Mesodermal cell (in vitro differentiated cells): ENCODE measurements at regions not wholly inside any gene's neighbourhood (a gene's known extent, or its start where the extent isn't known, plus 50 kb on each side); places are given as distances from the start of the nearest gene placed in this dataset.

Experiments used
- H3K27ac ChIP-seq: 2 replicates; pipeline ENCODE4 v1.7.0; 2013; ENCODE audit warnings: mild to moderate bottlenecking, low read depth, low read length, moderate library complexity; ENCODE audit not compliant: severe bottlenecking
- H3K36me3 ChIP-seq: 2 replicates; pipeline ENCODE4 v1.7.1; 2013; ENCODE audit warnings: mild to moderate bottlenecking, low read length, moderate library complexity; ENCODE audit not compliant: control insufficient read depth, insufficient read depth
- H3K4me1 ChIP-seq: one replicate; pipeline ENCODE4 v1.7.1; 2013; ENCODE audit warnings: mild to moderate bottlenecking, low read length; ENCODE audit not compliant: insufficient read depth, control insufficient read depth, poor library complexity, severe bottlenecking
- H3K4me3 ChIP-seq: 2 replicates; pipeline ENCODE4 v1.7.0; 2013; ENCODE audit warnings: low read length, control low read depth, mild to moderate bottlenecking; ENCODE audit not compliant: insufficient read depth, poor library complexity, severe bottlenecking; ENCODE audit errors: extremely low read depth
- H3K9me3 ChIP-seq: 2 replicates; pipeline ENCODE4 v1.7.1; 2013; ENCODE audit warnings: mild to moderate bottlenecking, low read length, moderate library complexity; ENCODE audit not compliant: control insufficient read depth
- WGBS, 2 experiments: methylation state at CpG; one replicate each; pipeline ENCODE4 v1.1.5; 2013; ENCODE audit warnings: missing lambda C conversion rate in 2 of 2; ENCODE audit not compliant: insufficient coverage in 2 of 2; 5-methylcytosine and 5-hydroxymethylcytosine counted together

DNA sequence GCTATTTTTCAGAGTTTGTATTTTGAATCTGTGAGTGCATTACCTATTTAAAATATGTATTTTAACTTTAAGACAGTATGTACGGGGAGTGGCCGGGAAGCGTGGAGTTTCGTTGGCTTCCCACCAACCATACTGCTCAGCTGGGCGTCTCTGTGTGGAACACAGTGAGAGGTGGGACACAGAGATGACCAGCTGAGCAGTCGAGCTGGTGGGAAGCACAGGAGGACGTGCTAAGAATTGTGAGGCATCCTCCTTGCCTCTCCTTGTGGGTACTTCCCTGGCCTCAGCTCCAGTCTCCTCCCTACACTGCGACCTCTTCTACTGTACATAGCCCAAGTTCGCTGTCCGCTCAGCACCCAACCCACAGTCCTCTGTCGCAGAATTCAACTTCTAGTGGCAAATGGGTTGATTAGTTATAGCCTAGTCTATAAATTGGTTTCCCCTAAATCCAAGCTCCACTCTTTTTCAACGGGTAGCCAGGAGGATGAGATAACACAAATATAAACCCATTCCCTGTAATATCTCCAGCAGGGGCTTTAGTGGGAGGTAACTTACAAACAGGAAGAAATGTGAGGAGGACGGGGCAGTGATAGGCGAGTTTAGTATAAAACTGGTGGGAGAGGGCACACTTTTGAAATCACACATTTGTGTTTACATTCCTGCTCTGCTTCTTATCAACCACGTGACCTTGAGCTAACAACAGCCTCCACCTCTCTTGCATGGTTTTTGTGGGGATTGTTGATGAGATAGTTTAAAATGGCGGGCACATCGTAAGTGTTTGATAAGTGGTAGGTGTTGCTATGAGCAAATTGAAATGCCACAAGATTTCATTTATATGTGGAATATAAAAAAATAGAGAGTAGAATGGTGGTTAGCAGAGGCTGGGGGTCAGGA is 211.9 kb upstream of the HS3ST3A1 start:
- H3K27ac ChIP-seq = no peak overlapping the region
- no peaks in the 10 kb centered on the region for H3K4me1 ChIP-seq
- 84 to 95% methylated on average over 5 to 6 of the region's 17 CpGs for whole genome bisulfite sequencing, 2 experiments
- H3K36me3 ChIP-seq = no peaks in the 10 kb centered on the region
- no peak overlapping the region for H3K4me3 ChIP-seq
- peaks cover 4% of the 10 kb centered on the region for H3K9me3 ChIP-seq

DNA sequence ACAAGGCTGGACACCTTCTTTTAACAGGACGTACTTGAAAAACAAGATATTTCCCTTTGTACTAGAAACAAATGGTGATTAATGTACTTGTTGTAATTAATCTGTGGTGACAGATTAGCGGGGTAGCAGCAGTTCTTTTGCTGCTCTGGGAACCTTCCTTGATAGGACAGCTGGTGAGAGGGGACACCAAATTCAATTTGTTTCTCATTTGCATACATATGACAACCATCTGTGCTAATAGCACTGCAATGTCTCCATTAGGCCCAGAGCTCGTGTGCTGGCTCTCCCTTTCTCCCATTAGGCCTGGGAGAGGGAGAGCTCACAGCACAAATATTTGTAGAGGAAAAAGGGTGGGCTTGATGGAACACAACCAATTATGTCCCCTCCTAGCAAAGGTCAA is 221.0 kb upstream of the HS3ST3A1 start:
- H3K9me3 ChIP-seq = no peaks in the 10 kb centered on the region
- H3K4me1 ChIP-seq = no peaks in the 10 kb centered on the region
- 100% methylated on average over 1 of the region's 3 CpGs; no CpG with 5 or more reads in 1 of the 2 experiments for WGBS, 2 experiments
- H3K4me3 ChIP-seq = no peak overlapping the region
- no peaks in the 10 kb centered on the region for H3K36me3 ChIP-seq
- no peak overlapping the region for H3K27ac ChIP-seq

DNA sequence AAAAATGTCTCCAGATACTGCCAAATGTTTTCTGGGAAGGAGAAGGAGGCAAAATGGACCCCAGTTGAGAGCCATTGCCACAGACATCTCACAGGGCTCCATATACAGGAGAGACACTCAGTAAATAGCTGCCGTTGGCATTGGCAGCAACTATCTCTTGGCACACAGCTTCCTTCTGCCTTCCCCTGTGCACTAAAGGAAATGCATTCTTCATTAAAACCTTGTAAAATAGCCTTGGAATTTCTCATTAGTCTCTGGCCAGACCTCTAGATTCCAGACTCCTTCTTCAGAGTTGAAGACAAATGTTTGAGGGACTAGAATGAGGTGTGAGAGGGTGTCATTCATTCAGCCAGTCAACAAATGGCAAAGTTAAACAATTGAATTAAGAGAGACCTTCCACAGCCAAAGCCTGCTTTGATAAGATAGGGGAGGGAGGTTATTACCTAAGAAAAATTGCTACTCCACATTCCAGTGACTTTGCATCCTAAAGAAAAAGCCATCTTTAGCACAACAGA is 223.9 kb upstream of the HS3ST3A1 start:
- H3K36me3 ChIP-seq = no peaks in the 10 kb centered on the region
- H3K4me3 ChIP-seq = no peak overlapping the region
- H3K9me3 ChIP-seq = no peaks in the 10 kb centered on the region
- WGBS, 2 experiments = 82 to 88% methylated on average over 1 of the region's 1 CpG
- H3K27ac ChIP-seq = no peak overlapping the region
- no peaks in the 10 kb centered on the region for H3K4me1 ChIP-seq

DNA sequence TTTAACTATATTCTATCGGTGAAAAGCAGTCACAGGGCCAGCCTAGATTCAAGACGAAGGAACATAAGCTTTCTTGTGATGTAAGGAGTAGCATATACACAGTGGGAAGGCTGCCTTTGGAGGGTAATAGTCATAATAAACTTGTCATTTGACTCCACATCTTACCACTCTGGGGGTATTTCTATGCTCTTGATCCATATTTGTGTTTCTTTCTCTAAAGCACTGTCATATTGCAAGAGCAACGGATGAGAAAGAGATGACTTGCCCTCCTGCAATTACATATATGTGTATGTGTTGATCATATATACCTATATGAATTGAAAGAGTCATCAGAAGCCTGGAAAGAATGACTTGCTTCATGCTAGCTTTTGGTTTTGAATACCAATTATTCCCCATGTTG is 225.4 kb upstream of the HS3ST3A1 start:
- Histone ChIP-seq H3K36me3 (no peaks in the 10 kb centered on the region), H3K4me1 (no peaks in the 10 kb centered on the region), H3K27ac (no peak overlapping the region), H3K9me3 (no peaks in the 10 kb centered on the region), H3K4me3 (no peak overlapping the region)
- 80% methylated on average over 1 of the region's 3 CpGs; no CpG with 5 or more reads in 1 of the 2 experiments for WGBS, 2 experiments

DNA sequence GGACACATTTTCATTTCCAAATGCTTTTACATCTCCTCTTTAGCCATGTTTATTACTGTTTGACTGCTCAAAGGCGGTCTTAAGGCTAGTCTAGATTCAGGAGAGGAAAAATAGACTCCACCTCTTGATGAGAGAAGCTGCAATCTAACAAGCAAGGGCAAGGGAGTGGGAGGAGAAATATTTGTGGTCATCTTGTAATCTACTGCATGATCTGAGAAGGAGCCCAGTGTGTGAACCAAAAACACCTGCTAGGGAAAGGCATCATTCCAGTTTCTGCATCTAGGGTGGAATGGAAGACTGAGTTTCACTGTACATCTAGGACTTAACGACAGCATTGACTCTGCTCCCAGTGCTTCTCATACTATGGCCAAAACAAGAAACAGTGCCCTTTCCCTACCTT is 232.2 kb upstream of the HS3ST3A1 start:
- H3K9me3 ChIP-seq = no peaks in the 10 kb centered on the region
- H3K36me3 ChIP-seq = no peaks in the 10 kb centered on the region
- H3K4me1 ChIP-seq = no peaks in the 10 kb centered on the region
- H3K27ac ChIP-seq = no peak overlapping the region
- WGBS, 2 experiments = 82 to 100% methylated on average over 1 to 2 of the region's 2 CpGs
- no peak overlapping the region for H3K4me3 ChIP-seq

DNA sequence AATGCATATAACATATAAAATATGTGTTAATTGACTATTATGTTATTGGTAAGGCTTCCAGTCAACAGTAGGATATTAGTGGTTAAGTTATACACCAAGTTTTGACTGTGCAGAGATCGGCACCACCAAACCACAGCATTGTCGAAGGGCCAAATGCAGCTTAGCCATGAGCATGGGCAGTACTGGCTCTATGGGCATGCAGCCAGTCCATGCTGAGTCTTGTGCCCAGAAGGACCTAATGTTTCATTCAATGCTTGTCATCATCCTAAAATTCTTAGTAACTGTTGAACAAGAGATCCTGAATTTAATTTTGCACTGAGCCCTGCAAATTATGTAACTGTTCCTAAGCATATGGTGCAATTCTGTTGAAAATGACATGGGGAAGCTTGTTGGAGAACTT is 233.4 kb upstream of the HS3ST3A1 start:
- no peaks in the 10 kb centered on the region for H3K36me3 ChIP-seq
- WGBS, 2 experiments = 92 to 100% methylated on average over 1 to 2 of the region's 2 CpGs
- H3K27ac ChIP-seq = no peak overlapping the region
- H3K4me3 ChIP-seq = no peak overlapping the region
- no peaks in the 10 kb centered on the region for H3K9me3 ChIP-seq
- H3K4me1 ChIP-seq = no peaks in the 10 kb centered on the region

DNA sequence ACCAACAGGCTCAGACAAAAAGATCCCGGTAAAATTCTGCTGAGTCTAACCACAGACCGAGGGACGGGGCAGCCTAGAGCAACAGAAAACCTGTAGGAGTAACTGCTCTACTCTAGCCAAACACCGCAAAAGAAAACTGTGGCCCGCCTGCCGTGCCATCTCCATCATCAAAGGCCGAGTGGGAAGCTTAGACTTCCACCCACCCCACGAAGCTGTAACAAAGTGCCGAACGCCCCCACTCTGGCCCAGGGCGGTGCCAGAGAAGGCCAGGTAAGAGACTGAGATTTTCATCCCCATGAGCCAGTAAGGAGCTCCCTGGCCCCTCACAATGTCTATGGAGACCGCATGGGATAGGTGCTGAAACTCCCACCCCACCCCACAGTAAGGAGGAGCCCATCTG is 231.9 kb upstream of the COX10 start:
- no peak overlapping the region for H3K27ac ChIP-seq
- no peaks in the 10 kb centered on the region for H3K9me3 ChIP-seq
- no peak overlapping the region for H3K4me3 ChIP-seq
- no peaks in the 10 kb centered on the region for H3K36me3 ChIP-seq
- H3K4me1 ChIP-seq = peaks cover 5% of the 10 kb centered on the region
- WGBS, 2 experiments = 83 to 98% methylated on average over 6 to 11 of the region's 12 CpGs

DNA sequence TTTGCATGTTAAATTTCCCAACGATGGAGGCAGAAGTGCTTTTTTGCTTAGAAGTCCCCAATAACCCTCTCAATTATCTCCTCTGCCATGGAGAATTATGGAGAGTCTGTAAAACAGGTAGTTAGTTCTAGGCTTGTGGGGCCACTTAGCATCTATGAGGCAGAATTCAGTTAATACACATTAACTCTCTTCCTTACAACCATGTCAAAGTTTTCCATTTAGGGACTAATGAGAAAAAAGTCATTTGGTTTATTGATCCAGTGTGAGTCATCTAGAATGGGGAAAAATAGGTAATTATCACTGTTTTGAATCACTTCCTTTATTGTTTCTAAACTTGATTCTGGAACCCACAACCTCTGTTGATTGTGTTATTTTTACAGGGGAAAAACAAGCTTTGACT is 229.1 kb upstream of the COX10 start:
- no CpG with 5 or more reads among the region's 1 CpG for WGBS, 2 experiments
- no peak overlapping the region for H3K4me3 ChIP-seq
- H3K27ac ChIP-seq = no peak overlapping the region
- no peaks in the 10 kb centered on the region for H3K36me3 ChIP-seq
- peaks cover 5% of the 10 kb centered on the region for H3K4me1 ChIP-seq
- H3K9me3 ChIP-seq = no peaks in the 10 kb centered on the region

DNA sequence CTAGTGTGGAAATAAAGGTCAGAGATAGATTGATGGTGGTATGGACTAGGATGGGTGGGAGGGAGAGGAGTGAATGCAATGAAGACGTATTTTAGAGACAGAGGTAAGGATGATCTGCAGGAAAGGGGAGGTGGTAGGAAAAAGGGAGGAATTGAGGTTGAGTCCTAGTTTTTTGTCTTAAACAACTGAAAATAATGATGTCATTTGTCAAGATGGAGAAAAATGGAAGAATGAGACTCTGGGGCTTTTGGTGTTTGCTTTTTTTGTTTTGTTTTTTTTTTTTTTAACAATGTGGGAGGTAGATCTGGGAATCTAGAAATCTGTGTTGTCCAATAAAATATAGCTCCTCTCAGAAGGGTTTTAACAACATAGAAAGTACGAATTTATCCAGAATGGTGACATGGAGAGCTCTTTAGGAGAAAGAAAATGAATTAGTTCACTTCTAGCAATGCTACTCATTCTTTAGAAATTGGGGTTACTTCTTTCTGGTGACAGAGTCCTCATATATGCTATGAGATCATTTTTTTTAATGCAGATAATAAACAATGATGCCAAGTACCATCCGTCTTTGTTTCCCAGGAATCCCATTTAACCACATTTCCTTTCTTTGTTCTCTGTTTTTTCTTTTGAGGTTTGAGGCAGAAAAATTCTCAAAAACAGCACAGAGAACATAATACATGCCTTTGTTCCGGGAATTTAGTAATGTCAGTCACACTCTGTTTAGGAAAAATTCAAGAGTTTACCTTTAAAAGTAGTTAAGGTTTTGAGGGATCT is 225.3 kb upstream of the COX10 start:
- WGBS, 2 experiments = 38 to 67% methylated on average over 1 of the region's 4 CpGs
- Histone ChIP-seq H3K4me3 (no peak overlapping the region), H3K27ac (no peak overlapping the region), H3K9me3 (no peaks in the 10 kb centered on the region), H3K4me1 (peaks cover 5% of the 10 kb centered on the region), H3K36me3 (no peaks in the 10 kb centered on the region)

DNA sequence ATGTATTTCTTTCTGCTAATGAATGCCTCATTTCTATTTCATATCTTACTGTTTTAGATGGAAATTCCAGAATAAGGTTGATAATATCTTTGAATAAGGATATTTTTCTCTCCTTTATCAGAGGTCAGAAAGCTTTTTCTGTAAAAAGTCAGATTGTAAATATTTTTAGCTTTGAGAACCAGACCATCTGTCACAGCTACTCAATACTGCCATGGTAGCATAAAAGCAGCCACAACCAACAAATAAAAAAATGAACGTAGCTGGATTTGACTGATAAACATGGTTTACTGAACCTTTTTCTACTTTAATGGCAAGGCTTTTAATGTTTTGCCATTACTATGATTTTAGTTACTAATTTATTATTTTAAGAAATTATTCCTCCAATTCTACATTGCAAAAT is 217.4 kb upstream of the COX10 start:
- H3K4me1 ChIP-seq = no peaks in the 10 kb centered on the region
- WGBS, 2 experiments = no CpG with 5 or more reads among the region's 1 CpG
- H3K9me3 ChIP-seq = no peaks in the 10 kb centered on the region
- no peak overlapping the region for H3K27ac ChIP-seq
- no peaks in the 10 kb centered on the region for H3K36me3 ChIP-seq
- no peak overlapping the region for H3K4me3 ChIP-seq
